ENCODE measurements at regions not wholly inside any gene's neighbourhood (a gene's known extent, or its start where the extent isn't known, plus 50 kb on each side); places are given as distances from the start of the nearest gene placed in this dataset.
"Not testable (repeated sequence)": the region's sequence is repeated elsewhere in the genome, so short reads cannot be mapped to it uniquely, and the experiment has no call there.

GRCh38 chr7:138196503-138196946 is 120.3 kb downstream of the AKR1D1 start:
- H3K4me1 ChIP-seq (ENCODE audit: control insufficient read depth in 1 of 2, insufficient read depth in 2 of 2, low read depth in 1 of 2, low read length in 1 of 2); H3K9me2 ChIP-seq; H3K36me3 ChIP-seq (replicated peaks in 1 of 2; ENCODE audit: control insufficient read depth in 1 of 2, insufficient read depth in 2 of 2, low read length in 1 of 2); H3K4me3 ChIP-seq (ENCODE audit: low read depth in 2 of 2, low read length in 1 of 2); H3K9ac ChIP-seq; H3K4me2 ChIP-seq; H2AFZ ChIP-seq (ENCODE audit: low read depth); H4K20me1 ChIP-seq (ENCODE audit: insufficient read depth); H3F3A ChIP-seq (replicated peaks; ENCODE audit: insufficient read depth); DNase-seq; CTCF ChIA-PET; H3K27ac ChIP-seq (ENCODE audit: low read depth in 2 of 2, low read length in 1 of 2); H3K79me2 ChIP-seq (ENCODE audit: insufficient read depth); H3K27me3 ChIP-seq (ENCODE audit: insufficient read depth): not testable (repeated sequence)
- WGBS (ENCODE audit: low lambda C conversion rate): 44% methylated on average over 3 of the region's 3 CpGs
- peaks cover 20% of the 10 kb centered on the region; the same call in 1 of the 2 replicates for H3K9me3 ChIP-seq
- POLR2A ChIA-PET: interaction anchor here (1.2 kb wide), 1 partner anchor 16 kb away, joined by 3 read pairs; no protein-coding TSS in a partner anchor

- H3K9me2 ChIP-seq: no peaks in the 10 kb centered on the region
- no peaks in the 10 kb centered on the region for H3K79me2 ChIP-seq (ENCODE audit: insufficient read depth)
- no peaks in the 10 kb centered on the region for H4K20me1 ChIP-seq (ENCODE audit: insufficient read depth)
- no peak overlapping the region for H3K27ac ChIP-seq (ENCODE audit: low read depth in 2 of 2, low read length in 1 of 2)
- no peak for DNase-seq
- H3K9me3 ChIP-seq: peaks cover 14% of the 10 kb centered on the region; the same call in 1 of the 2 replicates
- CTCF ChIA-PET: interaction anchor here (0.6 to 0.8 kb wide), 2 partner anchors 12 to 343 kb away, joined by 3 read pairs; no protein-coding TSS in a partner anchor
- WGBS (ENCODE audit: low lambda C conversion rate): 13% methylated on average over 2 of the region's 2 CpGs
- TF ChIP-seq USF1 (IDR thresholded peaks at IDR 0.05; ENCODE audit: borderline replicate concordance, low read depth) (no peak), ELF1 (IDR thresholded peaks at IDR 0.05) (no peak), TAF1 (IDR thresholded peaks at IDR 0.05; ENCODE audit: borderline replicate concordance, low read depth, low read length) (no peak), RXRA (IDR thresholded peaks at IDR 0.05; ENCODE audit: borderline replicate concordance, low read depth) (no peak), YY1 (IDR thresholded peaks at IDR 0.05; ENCODE audit: low read depth) (no peak), EP300 (IDR thresholded peaks at IDR 0.05; ENCODE audit: borderline replicate concordance in 1 of 2, low read depth in 1 of 2, low read length in 1 of 2) (no peak), SIN3A (IDR thresholded peaks at IDR 0.05; ENCODE audit: borderline replicate concordance, low read depth, low read length) (no peak)
- no peaks in the 10 kb centered on the region for H3F3A ChIP-seq (replicated peaks; ENCODE audit: insufficient read depth)
- POLR2A ChIA-PET: no interaction called here
- no peak overlapping the region for H3K4me2 ChIP-seq
- H3K4me3 ChIP-seq (ENCODE audit: low read depth in 2 of 2, low read length in 1 of 2): no peak overlapping the region
- no peaks in the 10 kb centered on the region for H3K4me1 ChIP-seq (ENCODE audit: control insufficient read depth in 1 of 2, insufficient read depth in 2 of 2, low read depth in 1 of 2, low read length in 1 of 2)
- no peak overlapping the region for H3K9ac ChIP-seq
- no peaks in the 10 kb centered on the region for H3K27me3 ChIP-seq (ENCODE audit: insufficient read depth)
- no peaks in the 10 kb centered on the region for H3K36me3 ChIP-seq (replicated peaks in 1 of 2; ENCODE audit: control insufficient read depth in 1 of 2, insufficient read depth in 2 of 2, low read length in 1 of 2)
- H2AFZ ChIP-seq (ENCODE audit: low read depth): no peak overlapping the region
Measured at GRCh38 chr7:138196971-138197896, 121.0 kb downstream of the AKR1D1 start.

- WGBS (ENCODE audit: low lambda C conversion rate): 30% methylated on average over 5 of the region's 5 CpGs
- Histone ChIP-seq H2AFZ (ENCODE audit: low read depth) (no peak overlapping the region), H3F3A (replicated peaks; ENCODE audit: insufficient read depth) (no peaks in the 10 kb centered on the region), H3K9ac (no peak overlapping the region), H3K4me2 (no peak overlapping the region), H3K36me3 (replicated peaks in 1 of 2; ENCODE audit: control insufficient read depth in 1 of 2, insufficient read depth in 2 of 2, low read length in 1 of 2) (no peaks in the 10 kb centered on the region), H3K79me2 (ENCODE audit: insufficient read depth) (no peaks in the 10 kb centered on the region), H3K27me3 (ENCODE audit: insufficient read depth) (no peaks in the 10 kb centered on the region), H3K4me3 (ENCODE audit: low read depth in 2 of 2, low read length in 1 of 2) (no peak overlapping the region), H4K20me1 (ENCODE audit: insufficient read depth) (no peaks in the 10 kb centered on the region), H3K9me2 (no peaks in the 10 kb centered on the region), H3K4me1 (ENCODE audit: control insufficient read depth in 1 of 2, insufficient read depth in 2 of 2, low read depth in 1 of 2, low read length in 1 of 2) (no peaks in the 10 kb centered on the region; a peak in 2 of 4 replicates), H3K27ac (ENCODE audit: low read depth in 2 of 2, low read length in 1 of 2) (peak overlapping the region in 1 of 2 experiments; percentile 11; a peak in 1 of 4 replicates), H3K9me3 (peaks cover 16% of the 10 kb centered on the region; the same call in 1 of the 2 replicates)
- ChIA-PET POLR2A (no interaction called here), CTCF (interaction anchor here (1.1 to 1.6 kb wide), 4 partner anchors 31 to 534 kb away, joined by 3 read pairs; no protein-coding TSS in a partner anchor)
- peak; percentile 38 for DNase-seq
- TF ChIP-seq TCF12 (IDR thresholded peaks at IDR 0.05): no peak
- TF ChIP-seq JUND (IDR thresholded peaks at IDR 0.05): no peak
- no peak for TF ChIP-seq MXI1 (IDR thresholded peaks at IDR 0.05; ENCODE audit: low read depth, low read length)
- no peak for TF ChIP-seq NFIC (IDR thresholded peaks at IDR 0.05; ENCODE audit: borderline replicate concordance)
- no peak for TF ChIP-seq RCOR1 (IDR thresholded peaks at IDR 0.05; ENCODE audit: low read length)
- no peak for TF ChIP-seq NRF1 (IDR thresholded peaks at IDR 0.05; ENCODE audit: low read depth, low read length)
- no peak for TF ChIP-seq EP300 (IDR thresholded peaks at IDR 0.05; ENCODE audit: borderline replicate concordance in 1 of 2, low read depth in 1 of 2, low read length in 1 of 2)
- no peak for TF ChIP-seq MEF2A (IDR thresholded peaks at IDR 0.05; ENCODE audit: borderline replicate concordance, low read depth)
- TF ChIP-seq ELF1 (IDR thresholded peaks at IDR 0.05): no peak
Measured at GRCh38 chr7:138204285-138204981, 128.2 kb downstream of the AKR1D1 start.

All from SK-N-SH (cell line).